Embryonic facial prominence (tissue), 1 donor: ENCODE measurements at regions not wholly inside any gene's neighbourhood (a gene's known extent, or its start where the extent isn't known, plus 50 kb on each side); places are given as distances from the start of the nearest gene placed in this dataset.
"Not testable (repeated sequence)": the region's sequence is repeated elsewhere in the genome, so short reads cannot be mapped to it uniquely, and the experiment has no call there.

ENCODE experiments used
- DNase-seq: peaks from one replicate; pipeline ENCODE4 v3.0.0-alpha.2; 2016; ENCODE audit errors: extremely low spot score

DNA sequence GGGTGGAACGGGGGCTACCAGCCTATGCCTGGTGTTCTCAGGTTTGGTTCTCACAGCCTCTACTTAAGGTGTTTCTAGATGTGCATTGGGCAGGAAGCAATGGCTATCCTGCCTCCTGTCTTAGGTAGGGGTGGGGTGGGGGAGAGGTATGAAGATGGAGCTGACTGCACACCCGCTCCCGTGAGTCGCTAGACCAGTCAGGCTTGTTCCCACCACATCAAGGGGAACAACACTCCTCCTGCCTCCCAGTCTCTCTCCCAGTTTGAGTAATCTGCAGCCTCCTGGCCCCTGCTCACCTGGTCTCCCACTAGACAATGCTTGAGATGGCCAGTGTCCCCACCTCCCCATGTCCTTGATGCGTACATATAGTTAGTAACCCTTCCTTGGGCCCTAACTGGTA lies 79.3 kb upstream of the TENM4 start:
- DNase-seq = no peak

DNA sequence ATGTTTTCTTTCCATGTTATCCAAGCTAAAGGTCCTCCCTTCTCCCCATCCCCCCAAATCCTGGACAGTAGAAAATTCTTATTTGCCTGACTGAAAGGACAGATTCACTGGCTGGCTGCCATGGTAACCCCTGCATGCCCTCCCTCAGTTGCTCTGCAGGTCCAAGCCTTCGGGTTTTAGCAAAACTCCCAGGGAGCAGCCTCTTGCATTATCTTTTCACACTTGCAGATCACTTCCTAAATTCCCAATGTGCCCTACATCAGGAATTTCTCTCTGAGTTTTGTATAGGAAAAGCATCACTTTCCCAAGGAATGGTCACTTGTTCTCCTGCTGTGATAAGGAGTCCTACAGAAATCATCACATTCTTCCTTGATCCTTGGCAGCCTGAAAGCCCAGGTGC lies 75.0 kb upstream of the TENM4 start:
- no peak for DNase-seq

DNA sequence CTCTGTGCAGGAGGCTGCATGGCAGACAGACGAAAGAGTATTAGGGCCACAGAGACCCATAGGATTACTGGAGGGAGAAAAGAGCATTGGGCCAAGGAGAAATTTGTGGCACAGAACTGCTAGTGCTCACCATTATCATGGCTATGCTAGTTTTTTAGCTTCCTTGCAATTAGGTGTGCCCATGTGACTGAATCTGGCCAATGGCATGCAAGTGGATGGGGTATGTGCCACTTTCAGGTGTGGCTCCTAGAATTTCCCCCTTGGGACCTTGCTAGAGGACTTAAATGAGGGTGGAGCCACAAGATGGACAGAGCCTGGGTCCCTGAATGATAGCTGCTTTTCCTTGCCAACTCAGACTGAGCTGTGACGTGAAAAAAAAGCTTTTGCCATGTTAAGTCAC lies 73.9 kb upstream of the TENM4 start:
- DNase-seq = no peak

DNA sequence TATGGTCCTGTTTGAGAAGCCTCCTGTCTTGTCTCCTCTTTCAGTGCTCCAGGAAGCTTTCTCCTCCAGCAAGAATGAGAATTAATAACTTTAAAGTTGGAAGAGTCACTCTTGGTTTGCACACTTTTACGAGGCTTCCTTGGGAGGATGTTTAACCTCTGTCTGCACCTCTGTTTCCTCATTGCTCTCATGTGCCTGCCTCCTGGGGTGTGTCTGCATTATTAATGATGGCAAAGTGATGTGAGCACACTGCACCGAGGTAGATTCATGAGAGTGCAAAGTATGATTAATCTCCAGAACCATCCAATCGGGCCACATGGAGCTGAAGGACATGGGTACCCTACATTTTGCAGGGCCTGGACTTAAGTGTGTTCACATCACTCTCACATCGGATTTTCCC lies 73.5 kb upstream of the TENM4 start:
- no peak for DNase-seq

DNA sequence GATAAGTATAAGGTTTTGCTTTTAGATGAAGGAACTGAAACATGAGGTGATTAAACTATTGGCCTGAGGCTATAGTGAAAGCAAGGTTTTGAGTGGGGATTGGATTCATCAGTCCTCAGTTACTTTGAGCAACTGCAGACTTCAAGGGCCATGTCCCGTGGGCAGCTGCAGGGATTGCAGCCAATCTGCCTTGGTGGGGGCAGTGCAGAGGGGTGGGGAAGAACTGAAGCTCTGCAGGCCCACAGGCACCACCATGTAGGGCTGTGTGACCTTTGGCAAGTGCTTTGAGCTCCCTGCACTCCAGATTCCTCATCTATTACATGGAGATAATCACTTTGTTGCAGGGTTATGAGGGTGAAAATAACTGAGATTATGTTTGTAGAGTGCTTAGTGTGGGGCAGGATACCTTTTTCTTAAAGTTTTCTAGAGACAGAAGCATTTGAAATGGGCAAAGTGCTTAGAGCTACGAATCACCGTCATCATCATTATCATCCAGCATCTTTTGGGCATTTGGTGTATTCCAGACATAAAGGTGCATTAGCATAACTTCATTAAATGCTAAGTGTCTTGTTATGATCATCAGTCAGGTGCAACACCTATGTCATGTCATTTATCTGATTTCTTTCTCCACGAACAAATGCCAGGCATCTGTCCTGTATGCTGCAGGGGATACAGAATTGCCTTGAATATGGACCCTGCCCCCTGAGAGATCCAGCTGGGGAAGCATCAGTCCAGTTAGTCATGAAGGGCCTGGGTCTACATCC lies 72.1 kb upstream of the TENM4 start:
- DNase-seq = no peak

DNA sequence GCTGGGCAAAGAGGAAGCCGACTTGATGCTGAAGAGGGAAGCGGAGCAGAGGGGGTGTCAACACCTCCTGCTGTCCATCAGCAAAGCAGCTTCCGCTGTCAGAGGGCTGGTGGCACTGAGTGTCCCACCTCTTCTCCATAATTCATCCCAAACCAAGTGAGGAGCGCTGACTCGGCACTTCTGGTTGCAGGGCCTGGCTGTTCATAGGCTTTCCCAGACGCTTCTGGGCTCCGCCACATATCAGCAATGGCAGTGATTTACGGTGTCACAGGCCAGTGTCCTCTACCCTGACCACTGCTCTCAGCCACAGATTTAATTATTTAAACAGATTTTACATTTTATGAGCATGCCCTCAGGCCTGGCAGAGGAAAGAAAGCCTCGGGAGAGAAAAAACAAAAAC lies 70.1 kb upstream of the TENM4 start:
- no peak for DNase-seq

DNA sequence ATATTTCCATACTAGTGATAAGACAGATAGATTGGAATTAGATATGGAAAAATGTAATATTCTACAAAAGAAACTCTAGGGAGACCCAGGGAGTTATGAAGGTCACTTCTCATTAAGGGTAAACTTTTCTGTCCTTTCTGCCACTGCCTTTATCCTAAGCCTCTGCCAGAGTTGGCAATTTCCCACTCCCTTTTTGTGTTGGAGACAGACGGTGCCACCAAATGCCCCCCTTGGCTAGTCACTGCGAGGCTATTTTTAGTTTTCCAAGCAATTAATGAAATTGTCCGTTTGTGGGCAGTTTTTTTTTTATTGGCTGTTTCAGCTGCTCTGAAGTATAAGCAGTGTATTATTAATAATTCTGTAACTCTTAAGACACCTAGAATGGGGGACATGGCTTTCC lies 67.6 kb upstream of the TENM4 start:
- DNase-seq = no peak

DNA sequence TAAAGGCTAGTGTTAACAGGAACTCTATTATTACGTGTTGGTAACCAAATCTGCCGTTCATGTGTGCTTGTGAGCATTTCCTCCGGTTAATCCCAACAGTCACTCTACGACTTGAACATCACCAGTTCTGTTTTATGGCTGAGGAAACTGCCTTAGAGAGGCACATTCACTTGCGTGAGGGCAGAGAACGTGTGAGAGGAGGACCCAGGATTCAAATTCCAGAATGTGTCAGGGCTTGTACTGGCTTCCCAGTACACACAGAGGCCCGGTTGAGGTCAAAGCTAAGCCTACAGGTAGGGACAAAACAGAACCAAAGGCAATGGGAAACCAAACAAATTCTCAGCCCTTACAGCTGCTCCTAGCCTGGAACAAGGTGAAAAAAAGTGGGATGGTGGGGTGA lies 66.9 kb upstream of the TENM4 start:
- DNase-seq = no peak

DNA sequence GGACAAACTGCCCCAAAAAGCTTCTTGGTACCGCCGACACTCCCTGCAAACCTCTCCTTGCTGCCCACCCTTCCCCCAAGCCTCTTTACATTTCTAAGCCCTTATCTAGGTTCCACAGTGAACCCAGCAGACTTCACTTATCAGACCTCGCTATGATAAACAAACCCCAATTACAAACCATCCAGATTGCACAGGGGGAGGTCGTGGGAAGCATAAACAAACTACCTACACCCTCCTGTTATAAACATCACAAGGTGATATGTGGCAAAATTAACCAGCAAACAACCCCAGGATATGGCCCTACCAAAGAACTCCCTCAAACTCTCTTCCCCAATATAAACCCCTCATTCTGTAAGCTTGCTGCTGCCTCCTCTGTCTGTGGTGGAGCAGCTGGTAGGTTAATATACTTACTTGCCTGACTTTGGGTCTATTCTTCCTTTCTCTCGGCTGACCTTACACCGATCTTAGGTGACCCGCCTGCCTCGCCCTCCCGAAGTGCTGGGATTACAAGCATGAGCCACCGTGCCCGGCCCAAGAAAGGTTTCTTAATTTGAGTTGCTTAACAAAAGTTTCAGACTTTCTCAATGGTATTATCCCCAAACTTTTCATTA lies 66.0 kb upstream of the TENM4 start:
- no peak for DNase-seq

DNA sequence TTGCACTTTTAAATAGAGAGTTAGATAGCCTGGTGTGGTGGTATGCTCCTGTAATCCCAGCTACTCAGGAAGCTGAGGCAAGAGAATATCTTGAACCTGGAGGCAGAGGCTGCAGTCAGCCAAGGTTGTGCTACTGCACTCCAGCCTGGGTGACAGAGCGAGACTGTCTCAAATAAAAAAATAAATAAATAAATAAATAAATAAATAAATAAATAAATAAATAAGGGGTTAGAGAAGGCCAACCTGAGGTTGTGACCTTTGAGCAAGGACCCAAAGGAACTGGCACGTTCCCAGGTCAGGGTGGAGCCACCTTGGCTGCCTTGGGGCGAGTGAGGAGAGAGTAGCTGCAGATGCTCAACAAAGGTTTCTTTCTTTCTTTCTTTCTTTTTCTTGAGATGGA lies 65.3 kb upstream of the TENM4 start:
- DNase-seq = no peak

DNA sequence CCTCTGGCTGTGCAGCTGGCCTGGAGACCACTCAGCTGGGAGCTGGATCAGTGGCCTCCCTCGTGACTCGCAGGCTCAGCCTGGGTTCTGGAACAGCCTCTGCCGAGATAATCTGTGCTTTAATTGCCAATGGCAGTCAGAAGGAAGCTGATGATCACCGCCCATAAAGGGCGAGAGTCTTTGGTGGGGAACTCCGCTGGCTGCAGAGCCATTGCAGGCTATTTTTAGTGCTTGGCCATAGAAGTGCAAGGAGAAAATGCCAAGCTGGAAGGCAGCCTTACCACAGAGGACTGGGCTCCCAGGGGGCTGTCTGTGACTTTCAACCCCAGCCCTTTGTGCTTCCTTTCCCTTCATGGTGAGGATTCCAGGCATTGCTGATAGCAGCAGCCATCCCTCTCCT lies 62.2 kb upstream of the TENM4 start:
- DNase-seq = no peak

DNA sequence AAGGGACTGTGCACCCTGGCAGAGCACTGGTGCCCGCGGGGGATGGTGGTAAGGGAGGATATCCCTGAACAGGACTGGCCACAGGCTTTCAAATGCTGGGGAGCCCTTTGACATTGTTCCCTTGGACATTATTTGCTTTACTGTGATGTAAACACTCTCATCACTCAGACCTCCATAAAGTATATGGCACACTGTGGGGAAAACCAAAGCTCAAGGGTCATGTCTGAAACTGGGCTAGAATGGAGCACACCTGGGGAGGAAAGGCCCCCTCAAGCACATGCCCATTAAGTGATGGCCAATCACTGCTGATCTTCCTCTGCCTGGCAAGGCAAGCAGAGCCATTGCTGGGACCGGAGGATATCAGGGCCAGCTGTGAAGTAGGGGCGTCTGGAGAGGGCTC lies 60.9 kb upstream of the TENM4 start:
- DNase-seq = no peak

DNA sequence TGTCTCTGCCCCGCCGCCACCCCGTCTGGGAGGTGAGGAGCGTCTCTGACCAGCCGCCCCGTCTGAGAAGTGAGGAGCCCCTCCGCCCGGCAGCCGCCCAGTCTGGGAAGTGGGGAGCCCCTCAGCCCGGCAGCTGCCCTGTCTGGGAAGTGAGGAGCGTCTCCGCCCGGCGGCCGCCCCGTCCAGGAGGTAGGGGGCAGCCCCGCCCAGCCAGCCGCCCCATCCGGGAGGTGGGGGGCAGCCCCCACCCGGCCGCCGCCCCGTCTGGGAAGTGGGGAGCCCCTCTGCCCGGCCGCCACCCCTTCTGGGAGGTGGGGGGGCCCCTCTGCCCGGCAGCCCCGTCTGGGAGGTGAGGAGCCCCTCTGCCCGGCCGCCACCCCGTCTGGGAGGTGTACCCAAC lies 59.1 kb upstream of the TENM4 start:
- DNase-seq = not testable (repeated sequence)

DNA sequence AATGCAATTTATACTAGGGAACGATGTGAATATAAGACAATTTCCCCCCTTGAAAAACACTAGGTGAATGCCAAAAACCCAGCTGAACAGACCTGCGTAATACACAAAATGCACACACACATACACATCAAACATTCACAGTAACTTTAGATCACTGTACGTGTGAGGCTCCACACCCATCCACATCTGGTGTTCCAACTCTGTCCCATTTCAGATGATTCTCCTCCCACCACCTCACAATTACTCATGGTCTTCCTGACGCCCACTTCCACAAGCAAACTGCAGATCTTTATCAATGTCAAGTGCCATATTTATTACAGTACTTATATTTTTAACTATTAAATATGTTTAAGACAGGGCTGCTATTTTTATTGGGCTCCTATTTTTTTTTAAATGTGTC lies 57.8 kb upstream of the TENM4 start:
- no peak for DNase-seq

DNA sequence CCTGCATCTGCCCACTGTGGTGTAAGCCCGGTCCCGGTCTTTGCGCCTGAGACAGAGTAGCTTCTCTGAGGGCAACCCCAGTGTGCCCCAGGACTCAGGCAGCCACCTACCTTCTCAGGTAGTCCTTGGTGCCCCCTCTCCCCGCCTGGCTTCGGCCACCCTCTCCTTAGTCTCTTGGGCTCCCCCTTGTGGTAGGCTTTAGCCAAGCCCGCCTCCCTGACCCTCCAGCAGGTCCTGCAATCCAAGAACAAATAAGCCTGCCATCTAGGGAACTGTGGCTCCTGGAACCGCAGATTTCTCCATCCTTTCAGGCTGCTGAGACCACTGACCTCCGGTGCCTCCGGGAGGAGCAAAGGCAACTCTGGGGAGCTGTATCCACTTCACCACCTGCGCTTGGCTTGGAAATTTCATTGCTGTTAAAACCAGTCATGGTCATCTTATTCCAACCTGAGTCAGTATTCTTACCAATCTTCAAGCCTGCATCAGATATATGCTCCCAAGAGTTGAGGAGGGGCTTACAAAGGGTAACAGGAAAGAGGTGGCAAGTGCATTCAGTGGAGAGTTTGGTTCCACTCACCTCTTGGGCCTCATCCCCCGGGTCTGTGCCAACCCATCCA lies 52.8 kb upstream of the TENM4 start:
- no peak for DNase-seq

DNA sequence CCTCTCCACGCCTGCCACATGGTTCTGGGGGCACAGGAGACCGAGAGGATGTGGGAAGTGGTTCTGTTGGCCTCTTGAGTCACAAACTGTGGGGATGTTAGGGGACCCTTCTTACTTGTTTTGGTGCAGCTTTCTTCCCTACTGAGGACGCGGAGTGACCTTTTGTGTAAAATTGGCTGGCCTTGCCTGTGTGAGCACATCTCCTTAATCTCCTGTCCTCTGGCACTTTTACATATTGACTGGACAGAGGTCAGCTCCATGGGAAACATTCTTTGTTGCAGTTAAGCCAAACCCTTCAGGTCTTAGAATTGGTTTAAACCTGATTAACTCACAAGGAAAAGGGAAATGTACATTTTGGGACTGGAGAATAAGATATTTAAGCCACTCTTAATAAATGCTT lies 51.2 kb upstream of the TENM4 start:
- no peak for DNase-seq
